MM.1S (cell line): ENCODE measurements at regions not wholly inside any gene's neighbourhood (a gene's known extent, or its start where the extent isn't known, plus 50 kb on each side); places are given as distances from the start of the nearest gene placed in this dataset.

Experiments used
- DNase-seq: peaks from one replicate; pipeline ENCODE4 v3.0.0-alpha.2; 2015
- H2AFZ ChIP-seq: fragments of 300-600 bp; sonication (generic); 2 replicates; pipeline ENCODE4 v1.6.0; 2016; ENCODE audit warnings: antibody characterized with exemption, low read length
- H3F3A ChIP-seq: fragments of 300-600 bp; sonication (generic); 2 replicates; pipeline ENCODE4 v1.6.1; 2016; ENCODE audit warnings: mild to moderate bottlenecking, antibody characterized with exemption, low read length, moderate library complexity, mixed read lengths; ENCODE audit not compliant: insufficient read depth
- H3K27ac ChIP-seq: fragments of 300-600 bp; sonication (generic); 2 replicates; pipeline ENCODE4 v1.5.1; 2016; ENCODE audit warnings: mild to moderate bottlenecking, low read length
- H3K27me3 ChIP-seq: fragments of 300-600 bp; sonication (generic); replicated peaks from 2 replicates; pipeline ENCODE4 v1.6.0; 2016; ENCODE audit warnings: low read length; ENCODE audit not compliant: insufficient read depth
- H3K36me3 ChIP-seq: fragments of 300-600 bp; sonication (generic); replicated peaks from 2 replicates; pipeline ENCODE4 v1.6.1; 2016; ENCODE audit warnings: mild to moderate bottlenecking, low read length, mixed read lengths; ENCODE audit not compliant: insufficient read depth
- H3K4me1 ChIP-seq: fragments of 300-600 bp; sonication (generic); 2 replicates; pipeline ENCODE4 v1.6.1; 2016; ENCODE audit warnings: low read length, mixed read lengths
- H3K4me2 ChIP-seq: fragments of 300-600 bp; sonication (generic); 2 replicates; pipeline ENCODE4 v1.6.0; 2016; ENCODE audit warnings: low read depth, low read length
- H3K4me3 ChIP-seq: fragments of 300-600 bp; sonication (generic); 2 replicates; pipeline ENCODE4 v1.5.1; 2016; ENCODE audit warnings: low read length, mixed read lengths
- H3K79me2 ChIP-seq: fragments of 300-600 bp; sonication (generic); 2 replicates; pipeline ENCODE4 v1.6.1; 2016; ENCODE audit warnings: mixed run types, low read length, mixed read lengths
- H3K9ac ChIP-seq: fragments of 300-600 bp; sonication (generic); 2 replicates; pipeline ENCODE4 v1.6.1; 2016; ENCODE audit warnings: low read length, mixed read lengths
- H3K9me2 ChIP-seq: fragments of 300-600 bp; sonication (generic); replicated peaks from 2 replicates; pipeline ENCODE4 v1.6.1; 2016; ENCODE audit warnings: mild to moderate bottlenecking, low read length, mixed read lengths; ENCODE audit not compliant: insufficient read depth
- H3K9me3 ChIP-seq: fragments of 300-600 bp; sonication (generic); replicated peaks from 2 replicates; pipeline ENCODE4 v1.6.1; 2016; ENCODE audit warnings: mild to moderate bottlenecking, low read length, mixed read lengths; ENCODE audit not compliant: insufficient read depth
- H4K20me1 ChIP-seq: fragments of 300-600 bp; sonication (generic); 2 replicates; pipeline ENCODE4 v1.6.1; 2016; ENCODE audit warnings: mild to moderate bottlenecking, low read length, moderate library complexity, mixed read lengths; ENCODE audit not compliant: insufficient read depth
- CTCF ChIP-seq: fragments of 300-600 bp; sonication (generic); IDR thresholded peaks from 2 replicates; pipeline ENCODE4 v1.5.1; 2016; ENCODE audit warnings: antibody characterized with exemption, low read length, mixed read lengths
- EZH2 ChIP-seq: fragments of 300-600 bp; sonication (generic); optimal IDR thresholded peaks from 2 replicates; pipeline ENCODE3; 2017; ENCODE audit warnings: low read depth, mild to moderate bottlenecking, antibody characterized with exemption, low read length, mixed read lengths
- EZH2phosphoT487 ChIP-seq: fragments of 300-600 bp; sonication (generic); IDR thresholded peaks from 2 replicates; pipeline ENCODE4 v1.6.1; 2018; ENCODE audit warnings: antibody characterized with exemption, low read length

GRCh38 chr2:142782942-142783443, 94.5 kb upstream of the KYNU start:
- Histone ChIP-seq H3K27ac (no peak overlapping the region), H4K20me1 (no peaks in the 10 kb centered on the region), H3K9ac (no peak overlapping the region), H3K9me2 (no peaks in the 10 kb centered on the region), H3K4me1 (no peaks in the 10 kb centered on the region), H3K4me3 (no peak overlapping the region), H2AFZ (no peak overlapping the region), H3K4me2 (no peak overlapping the region), H3K79me2 (no peaks in the 10 kb centered on the region), H3K36me3 (no peaks in the 10 kb centered on the region), H3K27me3 (no peaks in the 10 kb centered on the region), H3F3A (no peaks in the 10 kb centered on the region), H3K9me3 (no peaks in the 10 kb centered on the region)
- DNase-seq, result no peak
- TF ChIP-seq EZH2 (no peak), EZH2phosphoT487 (no peak), CTCF (no peak)

GRCh38 chr2:142781146-142781545, 96.3 kb upstream of the KYNU start:
- TF ChIP-seq EZH2, result no peak
- TF ChIP-seq EZH2phosphoT487, result no peak
- TF ChIP-seq CTCF, result no peak
- Histone ChIP-seq H3F3A (no peaks in the 10 kb centered on the region), H3K4me1 (no peaks in the 10 kb centered on the region), H3K36me3 (no peaks in the 10 kb centered on the region), H3K9me2 (no peaks in the 10 kb centered on the region), H4K20me1 (no peaks in the 10 kb centered on the region), H3K27ac (no peak overlapping the region), H3K9me3 (no peaks in the 10 kb centered on the region), H3K4me2 (no peak overlapping the region), H3K79me2 (no peaks in the 10 kb centered on the region), H3K27me3 (no peaks in the 10 kb centered on the region), H3K4me3 (no peak overlapping the region), H3K9ac (no peak overlapping the region), H2AFZ (no peak overlapping the region)
- DNase-seq, result no peak

- no peak for TF ChIP-seq EZH2phosphoT487
- no peak for TF ChIP-seq EZH2
- no peak for TF ChIP-seq CTCF
- H4K20me1 ChIP-seq, result no peaks in the 10 kb centered on the region
- H3K4me2 ChIP-seq, result no peak overlapping the region
- no peak overlapping the region for H3K27ac ChIP-seq
- H3K9me2 ChIP-seq, result no peaks in the 10 kb centered on the region
- H3K4me1 ChIP-seq, result no peaks in the 10 kb centered on the region
- no peaks in the 10 kb centered on the region for H3K27me3 ChIP-seq
- H3K9ac ChIP-seq, result no peak overlapping the region
- no peak for DNase-seq
- no peaks in the 10 kb centered on the region for H3F3A ChIP-seq
- H3K79me2 ChIP-seq, result no peaks in the 10 kb centered on the region
- no peaks in the 10 kb centered on the region for H3K9me3 ChIP-seq
- no peak overlapping the region for H2AFZ ChIP-seq
- H3K4me3 ChIP-seq, result no peak overlapping the region
- H3K36me3 ChIP-seq, result no peaks in the 10 kb centered on the region
Observed at GRCh38 chr2:142778289-142778688, 99.2 kb upstream of the KYNU start.
